ENCODE measurements at regions not wholly inside any gene's neighbourhood (a gene's known extent, or its start where the extent isn't known, plus 50 kb on each side); places are given as distances from the start of the nearest gene placed in this dataset.

DNA sequence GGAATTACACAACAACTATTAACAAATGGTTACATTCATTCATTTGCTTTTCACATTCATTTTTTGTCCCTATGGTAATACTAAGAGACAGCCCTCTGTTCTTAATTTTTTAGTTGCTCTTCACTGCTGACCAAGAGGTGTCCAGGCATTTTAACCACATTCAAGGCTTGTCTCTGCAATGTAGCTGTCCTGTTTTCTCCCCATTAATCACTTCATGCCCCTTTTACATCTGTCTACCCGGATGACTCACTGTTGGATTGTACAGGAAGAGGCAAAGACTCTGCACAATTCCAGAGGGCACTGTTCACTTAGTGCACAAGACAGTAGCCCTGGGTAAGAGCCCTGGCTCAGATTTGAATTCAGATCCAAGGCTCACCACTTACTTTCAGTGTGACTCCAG is 168.5 kb downstream of the NOC3L start:
- DNase-seq = no peak

DNA sequence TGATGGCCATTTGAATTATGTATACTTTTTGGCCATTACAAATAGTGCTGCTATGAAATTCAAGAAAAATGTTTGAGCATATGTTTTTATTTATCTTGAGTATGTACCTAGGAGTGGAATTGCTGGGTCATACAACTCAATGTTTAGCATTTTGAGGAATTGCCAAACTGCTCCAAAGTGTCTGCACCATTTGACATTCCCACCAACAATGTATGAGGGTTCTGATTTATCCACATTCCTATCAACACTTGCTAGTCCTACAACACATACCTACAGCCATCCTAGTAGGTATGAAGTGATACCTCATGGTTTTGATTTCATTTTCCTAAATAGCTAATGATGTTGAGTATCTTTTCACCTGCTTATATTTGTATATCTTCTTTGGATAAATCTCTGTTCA is 165.5 kb downstream of the NOC3L start:
- DNase-seq = no peak

DNA sequence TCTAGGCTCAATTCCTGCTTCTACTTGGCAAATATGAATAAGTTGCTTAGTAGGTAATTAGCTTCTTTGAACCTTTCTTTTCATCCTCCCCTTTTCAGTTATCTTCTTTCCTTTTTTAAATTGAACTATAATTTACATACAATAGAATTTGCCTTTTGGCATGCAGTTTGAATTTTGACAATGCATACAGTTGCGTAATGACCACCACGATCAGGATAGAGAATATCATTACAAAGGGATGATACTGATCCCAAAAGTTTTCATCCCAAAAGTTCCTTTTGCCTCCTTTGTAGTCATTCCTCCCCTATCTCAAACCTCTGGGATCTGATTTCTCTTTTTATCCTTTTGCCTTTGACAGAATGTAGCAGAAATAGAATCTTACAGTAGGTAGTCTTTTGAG is 164.4 kb downstream of the NOC3L start:
- no peak for DNase-seq

DNA sequence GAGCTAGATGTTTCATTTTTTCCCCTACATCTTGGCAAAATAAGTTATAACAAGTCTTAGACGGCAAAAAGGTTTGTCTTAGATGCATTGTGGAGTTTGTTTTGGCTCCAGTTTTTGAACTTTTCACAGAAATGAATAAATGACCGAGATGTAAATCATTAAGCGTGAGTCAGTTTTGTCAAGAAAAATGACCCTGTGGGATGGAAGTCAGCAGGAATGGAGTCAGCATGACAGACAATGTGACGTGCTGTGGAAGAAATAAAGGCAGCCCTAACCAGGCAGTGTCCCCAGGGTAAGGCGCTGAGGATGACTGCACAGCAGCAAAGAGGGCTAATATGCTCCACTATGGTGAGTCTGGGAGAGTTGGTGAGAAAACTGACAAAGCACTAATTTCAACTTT is 163.2 kb downstream of the NOC3L start:
- DNase-seq = no peak

DNA sequence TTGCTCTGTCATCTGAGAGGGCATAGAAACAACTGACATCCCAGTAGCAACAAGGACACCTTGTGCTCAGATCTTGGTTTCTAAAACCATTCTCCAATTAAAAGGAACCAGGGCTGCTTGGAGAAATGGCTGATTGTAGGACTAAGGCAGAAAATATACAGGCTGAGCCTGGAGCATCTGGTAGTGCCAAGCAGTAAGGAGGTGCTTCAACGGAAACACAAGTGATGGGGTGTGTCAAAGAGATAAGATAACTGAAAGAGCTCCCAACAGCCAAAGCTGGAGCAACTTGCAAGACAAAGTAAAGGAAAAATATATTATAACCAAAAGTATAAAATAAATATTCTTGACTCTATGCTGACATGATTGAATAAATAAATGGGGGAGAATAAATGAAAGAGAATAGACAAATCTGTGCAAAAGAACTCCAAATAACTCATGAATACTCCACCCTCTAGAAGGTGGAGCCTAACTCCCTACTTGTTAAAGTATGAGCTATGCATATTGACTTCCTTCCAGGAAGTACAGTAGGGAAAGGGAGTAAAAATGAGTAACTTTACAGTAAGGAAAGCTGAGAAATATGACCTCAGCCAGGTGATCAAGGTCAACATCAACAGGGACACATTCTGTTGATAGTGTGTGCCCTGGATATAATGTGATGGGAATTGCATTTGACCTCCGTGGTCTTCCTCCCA is 162.4 kb downstream of the NOC3L start:
- DNase-seq = no peak

DNA sequence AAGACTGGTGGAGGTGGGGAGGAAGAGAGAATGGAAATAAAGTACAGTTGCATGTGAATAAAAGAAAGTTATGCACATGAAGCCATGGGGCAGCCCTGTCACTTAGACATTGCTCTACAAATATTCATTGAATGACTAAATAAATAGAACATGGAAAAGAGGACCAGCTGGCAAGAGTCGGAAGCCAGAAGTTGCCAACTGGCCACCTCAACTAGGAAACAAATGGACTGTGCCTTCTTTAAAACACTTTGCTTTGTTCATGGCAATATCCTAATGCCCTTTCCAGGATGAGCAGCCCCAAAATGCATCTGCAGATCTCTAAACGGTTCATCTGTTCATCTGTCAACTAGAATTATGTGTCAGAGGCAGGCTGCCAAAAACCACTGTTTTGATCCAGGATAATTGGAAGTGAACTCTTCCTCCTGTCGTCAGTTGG is 157.3 kb downstream of the NOC3L start:
- no peak for DNase-seq

DNA sequence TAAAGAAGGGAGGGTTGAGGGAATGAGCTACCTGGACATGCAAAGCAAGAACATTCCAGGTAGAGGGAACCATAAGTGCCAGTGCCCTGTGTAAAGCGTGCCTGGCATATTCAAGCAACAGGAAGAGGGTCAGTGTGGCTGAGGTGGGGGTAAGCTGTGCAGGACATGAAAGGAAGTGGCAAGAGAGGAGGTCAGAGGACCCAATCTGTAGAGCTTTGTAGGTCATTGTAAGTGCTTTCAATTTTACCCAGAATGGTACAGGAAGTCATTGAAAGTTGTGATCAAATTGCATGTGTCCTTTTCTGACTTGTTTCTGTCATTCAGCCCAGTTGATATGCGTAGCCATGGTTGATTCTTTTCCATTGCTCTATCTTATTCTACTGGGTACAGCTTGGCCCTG is 156.6 kb downstream of the NOC3L start:
- no peak for DNase-seq

DNA sequence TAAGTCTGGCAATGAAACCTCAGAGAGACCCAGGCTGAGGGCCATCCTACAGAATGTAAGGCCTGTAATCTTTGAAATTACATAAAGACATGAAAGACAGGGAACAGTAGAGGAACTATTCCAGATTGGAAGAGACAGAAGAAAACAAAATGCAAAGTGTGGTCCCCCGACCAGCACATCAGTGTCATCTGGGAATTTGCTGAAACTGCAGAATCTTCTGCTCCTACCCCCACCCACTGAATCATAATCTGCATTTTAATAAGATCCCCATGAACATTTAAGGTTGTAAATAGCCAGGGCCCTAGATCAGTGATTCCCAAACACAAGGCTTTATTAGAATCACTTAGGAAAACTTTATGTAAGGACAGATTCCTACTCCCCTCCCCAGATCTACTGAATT is 154.4 kb downstream of the NOC3L start:
- no peak for DNase-seq

DNA sequence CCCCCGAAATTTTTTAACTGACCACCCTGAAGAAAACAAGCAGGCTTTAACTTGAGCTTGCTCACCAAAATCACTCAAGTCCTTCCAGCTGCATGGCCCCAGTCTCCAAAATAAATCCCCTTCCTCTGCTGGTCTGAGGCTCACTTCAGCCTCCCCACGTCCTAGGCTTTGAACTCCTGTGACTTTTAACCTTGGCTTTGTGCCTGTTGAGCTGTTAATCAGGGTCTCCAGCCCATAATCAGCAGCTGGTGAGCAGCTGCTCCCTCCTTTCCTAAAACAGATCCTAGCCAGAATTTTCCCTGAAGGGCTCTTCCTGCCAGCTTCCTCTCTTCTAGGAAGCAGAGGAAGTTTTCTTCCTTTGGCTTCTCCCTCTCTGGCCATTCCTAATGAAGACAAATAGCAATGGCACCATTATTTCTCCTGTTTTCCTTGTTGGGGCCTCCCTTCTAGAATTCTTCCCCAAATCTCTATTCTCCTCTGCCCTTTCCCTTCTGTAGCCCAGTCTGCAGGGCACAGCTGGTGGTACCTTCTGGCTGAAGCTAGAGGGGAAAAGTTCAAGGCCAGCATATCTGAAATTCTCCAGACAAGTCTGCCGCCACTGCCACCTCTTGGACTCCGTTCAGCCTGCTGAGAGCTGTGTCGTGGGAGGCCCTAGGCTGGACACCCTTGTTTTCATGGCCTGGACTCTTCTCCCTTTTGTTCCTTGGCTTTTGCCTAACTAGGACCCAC is 152.1 kb downstream of the NOC3L start:
- no peak for DNase-seq

DNA sequence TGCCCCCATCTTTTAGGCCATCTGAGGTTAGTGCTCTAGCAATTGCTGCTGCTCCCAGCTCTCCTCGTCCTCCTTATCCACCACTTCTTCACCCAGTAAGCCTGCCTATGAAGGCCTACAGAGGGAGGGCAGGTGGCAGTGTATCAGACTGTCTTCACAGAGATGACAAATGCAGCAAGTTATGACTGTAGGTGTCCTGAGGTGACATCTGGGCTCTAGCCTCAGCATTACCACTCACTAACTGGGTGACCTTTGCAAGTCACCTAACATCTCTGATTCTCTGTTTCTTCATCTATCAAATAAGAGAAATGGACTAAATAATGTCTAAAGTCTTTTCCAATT is 151.6 kb downstream of the NOC3L start:
- no peak for DNase-seq

DNA sequence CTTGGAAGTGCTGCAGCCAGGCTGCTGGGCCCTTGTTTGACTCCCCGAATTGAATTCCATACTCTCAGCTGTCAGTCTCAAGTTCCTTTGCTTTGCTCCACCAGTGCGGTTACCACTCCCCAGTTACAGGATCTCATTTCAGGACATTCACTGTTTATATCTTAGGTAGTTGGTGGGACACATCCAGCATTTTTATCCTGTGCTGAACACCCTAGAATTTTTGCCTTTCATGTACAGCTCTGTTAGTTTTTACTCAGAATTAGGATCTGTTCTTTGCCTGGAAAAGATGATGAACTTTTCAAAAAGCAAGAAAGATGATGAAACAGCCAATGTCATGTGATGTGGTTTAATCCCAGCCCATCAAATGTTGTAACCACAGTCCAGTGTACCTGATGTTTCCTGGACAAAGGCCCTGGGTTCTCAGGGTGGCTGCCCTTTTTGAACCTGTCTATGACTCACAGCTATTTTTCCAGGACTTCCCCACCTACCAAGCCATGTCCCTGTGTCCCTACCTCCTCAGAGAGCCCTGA is 149.7 kb downstream of the NOC3L start:
- DNase-seq = no peak

DNA sequence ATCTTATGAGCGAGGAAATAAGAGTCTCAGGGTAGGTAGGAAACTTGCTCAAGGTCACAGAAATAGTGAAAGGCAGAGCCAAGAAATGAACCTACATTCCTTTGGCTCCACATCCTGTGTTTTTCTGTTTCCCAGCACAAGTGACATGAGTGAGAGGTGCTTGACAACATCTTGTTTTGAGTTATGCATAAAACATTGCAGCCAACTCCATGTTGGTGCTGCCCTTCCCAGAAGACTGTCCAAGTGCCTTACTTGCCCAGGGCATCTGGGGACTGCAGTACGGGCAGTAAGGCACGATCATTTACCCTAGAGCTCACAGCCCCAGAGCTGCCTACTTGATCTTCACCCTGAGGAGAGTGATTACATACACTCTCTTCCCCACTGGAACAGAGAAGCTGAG is 148.8 kb downstream of the NOC3L start:
- DNase-seq = no peak

DNA sequence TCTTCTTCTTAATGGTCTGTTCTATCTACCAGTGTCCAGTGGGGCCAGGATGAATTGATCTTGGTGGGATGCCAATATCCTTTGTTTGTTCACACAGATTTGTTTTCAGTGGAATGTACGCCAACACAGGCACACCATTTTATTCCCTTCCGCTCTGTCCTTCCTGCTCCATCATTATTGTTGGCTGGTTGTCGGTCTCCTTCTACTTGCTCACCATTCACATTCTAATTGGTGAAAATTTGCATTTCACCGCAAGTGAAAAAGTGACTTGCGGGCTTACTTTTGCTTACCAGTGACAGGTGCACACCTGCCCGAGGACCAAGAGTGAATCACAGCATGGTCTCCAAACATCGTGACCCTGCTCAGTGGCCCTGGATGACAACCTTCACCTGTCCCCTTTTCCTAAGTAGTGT is 148.3 kb downstream of the NOC3L start:
- DNase-seq = no peak

DNA sequence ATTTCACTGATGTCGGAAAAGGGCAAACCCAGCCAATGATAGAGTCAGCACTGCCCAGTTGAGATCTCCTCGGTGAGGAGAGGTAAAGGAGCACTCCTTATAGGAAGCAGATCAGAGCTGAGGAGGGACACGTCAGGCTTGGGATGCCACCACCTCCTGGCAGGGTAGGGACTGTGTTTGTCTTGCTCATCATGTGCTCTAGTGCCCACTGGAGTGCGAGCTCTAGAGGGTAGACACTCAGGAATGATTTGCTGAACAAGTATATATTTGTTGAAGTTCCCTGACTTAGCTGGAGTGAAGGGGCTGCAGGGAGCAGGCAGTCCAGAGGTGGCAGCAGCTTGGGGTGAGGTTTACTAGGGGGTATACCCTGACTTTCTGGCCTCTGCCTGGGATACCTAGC is 146.5 kb downstream of the NOC3L start:
- no peak for DNase-seq

DNA sequence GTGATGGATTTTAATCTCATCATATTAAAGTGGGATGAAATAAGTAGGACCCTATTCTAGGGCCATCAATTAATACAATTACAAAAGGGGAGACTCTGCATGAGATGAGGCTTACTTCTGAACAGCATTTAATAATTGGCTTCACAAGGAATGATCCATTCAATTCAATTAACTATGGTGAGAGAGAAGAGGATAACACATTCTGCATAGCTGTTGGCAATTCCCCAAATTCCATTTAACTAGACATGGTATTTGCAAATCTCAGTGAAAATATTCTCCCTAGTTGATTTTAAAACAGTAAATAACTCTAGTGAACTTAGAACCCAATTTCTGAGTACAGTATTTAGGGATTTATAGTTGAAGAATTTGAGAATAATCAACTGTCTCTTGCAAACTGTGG is 145.3 kb downstream of the NOC3L start:
- DNase-seq = no peak

DNA sequence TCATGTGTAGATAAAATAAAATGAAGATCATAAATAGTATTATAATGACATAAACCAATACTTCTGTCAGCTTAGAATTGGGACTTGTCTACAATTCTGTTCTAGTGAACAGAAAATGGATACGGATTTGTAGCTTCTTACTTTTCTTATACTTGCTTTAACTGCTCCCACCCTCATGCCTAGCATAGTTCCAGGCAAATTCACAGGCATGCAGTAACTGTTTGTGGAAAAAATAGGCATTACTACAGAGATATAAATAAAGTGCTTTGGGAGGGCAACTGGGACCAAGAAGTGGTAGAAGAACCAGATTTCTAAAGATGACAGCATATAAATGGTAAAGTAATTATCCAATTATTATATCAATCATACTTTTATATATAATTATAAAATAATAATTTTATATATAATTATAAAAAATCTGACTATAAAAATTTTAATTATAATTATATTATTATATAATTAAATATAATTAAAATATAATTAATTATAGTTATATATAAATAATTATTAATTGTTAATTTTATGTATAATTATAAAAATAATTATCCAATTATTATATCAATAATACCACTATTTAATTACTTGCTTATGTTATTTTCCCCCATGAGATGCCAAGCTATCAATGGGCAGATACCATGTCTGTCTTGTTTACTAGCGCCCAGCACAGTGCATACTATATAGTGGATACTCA is 144.1 kb downstream of the NOC3L start:
- no peak for DNase-seq

DNA sequence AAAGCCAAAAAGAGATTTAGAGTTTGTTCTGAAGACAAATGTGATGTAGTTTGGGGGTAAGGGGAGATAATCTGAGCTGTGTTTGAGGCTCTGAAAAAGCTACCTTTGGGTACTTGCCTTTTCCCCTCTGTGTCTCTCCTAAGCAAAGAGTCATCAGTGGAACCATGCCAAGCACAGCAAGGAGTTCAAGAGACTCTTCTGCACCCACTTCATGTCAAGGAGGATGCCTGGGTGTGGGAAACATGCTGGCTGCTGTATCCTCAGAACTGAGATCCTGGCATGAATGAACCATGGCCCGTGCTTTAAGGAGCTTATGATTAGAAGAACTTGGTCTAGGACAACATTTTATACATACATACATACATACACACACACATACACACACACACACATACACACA is 142.9 kb downstream of the NOC3L start:
- no peak for DNase-seq

DNA sequence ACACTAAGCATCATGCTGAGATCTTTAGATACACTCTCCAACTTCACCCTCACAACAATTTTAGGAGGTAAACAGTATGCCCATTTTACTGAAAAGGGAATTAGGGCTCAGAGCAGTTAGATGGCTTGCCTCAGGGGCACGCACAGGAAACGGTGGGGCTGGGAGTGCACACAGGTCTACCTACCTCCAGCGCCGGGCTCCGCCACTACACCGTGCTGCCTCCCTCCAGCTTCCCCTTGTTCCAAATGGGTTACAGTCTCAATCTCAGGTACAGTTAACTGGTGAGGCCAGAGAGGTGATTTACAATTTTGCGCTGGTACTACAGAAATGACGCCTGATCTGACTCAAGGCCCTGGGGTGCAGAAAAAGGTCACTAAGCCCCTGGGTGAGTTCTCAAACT is 142.0 kb downstream of the NOC3L start:
- DNase-seq = no peak

DNA sequence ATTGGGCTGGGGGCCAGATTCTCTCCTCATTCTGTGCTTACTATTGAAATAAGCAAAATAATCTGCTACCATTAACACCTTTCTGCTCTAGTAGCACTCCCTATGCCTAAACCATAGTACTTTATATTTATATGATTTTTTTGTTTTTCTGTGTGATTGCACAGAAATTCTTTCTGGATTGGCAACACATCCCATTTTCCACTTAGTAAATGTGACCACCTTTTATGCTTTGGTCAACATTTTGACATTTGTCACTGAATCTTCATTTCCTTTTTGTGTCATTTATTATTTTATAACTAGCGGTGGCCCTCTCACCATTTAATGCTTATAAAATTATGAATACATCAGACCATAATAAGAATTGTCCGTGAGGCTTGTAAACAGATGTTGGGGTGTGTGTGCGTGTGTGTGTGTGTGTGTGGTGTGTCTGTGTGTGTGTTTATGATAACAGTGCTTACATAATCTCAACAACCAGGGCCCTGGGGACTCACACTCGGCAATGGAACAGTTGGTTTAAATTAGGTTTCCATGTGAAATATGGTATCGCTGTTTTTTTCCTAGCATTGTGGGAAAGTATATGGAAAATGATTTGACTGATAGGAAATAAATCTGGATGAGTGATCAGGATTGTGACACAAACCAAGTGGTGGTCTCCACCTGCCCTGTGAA is 138.9 kb downstream of the NOC3L start:
- DNase-seq = no peak

DNA sequence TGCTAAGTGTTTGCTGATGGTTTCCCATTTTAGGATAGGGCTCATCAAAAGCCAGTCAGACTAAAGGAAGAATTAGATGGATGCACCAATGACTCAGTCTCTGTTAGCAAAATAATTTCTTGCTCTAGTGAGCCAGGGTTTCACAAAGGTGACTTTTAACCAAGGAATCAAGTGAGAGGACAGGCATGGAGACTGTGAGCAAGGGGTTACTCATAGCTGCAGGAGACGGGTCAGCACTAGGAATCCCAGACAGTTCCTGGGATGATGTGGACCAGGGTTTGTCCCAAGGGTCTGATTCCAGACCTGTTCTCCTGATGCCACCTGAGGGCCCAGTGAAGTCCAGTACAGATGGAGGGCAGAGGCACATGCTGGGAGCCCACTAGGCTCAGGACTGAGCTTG is 138.1 kb downstream of the NOC3L start:
- DNase-seq = no peak

DNA sequence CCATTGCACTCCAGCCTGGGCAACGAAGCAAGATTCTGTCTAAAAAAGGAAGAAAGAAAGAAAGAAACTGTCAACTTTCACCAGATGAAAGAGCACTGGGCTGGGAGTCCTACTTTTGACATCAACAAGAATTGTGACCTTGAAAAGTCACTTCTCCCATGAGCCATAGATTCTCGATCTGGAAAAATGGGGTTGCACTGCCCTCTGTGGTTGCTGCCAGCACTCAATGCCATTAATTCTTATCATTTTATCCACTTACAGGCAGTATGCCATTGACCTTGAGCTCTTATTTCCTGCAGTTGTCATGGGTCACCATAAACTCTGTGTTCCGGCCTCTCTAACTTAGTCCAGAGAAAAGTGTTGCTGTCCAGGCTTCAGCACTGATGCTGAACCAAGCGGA is 137.2 kb downstream of the NOC3L start:
- no peak for DNase-seq

DNA sequence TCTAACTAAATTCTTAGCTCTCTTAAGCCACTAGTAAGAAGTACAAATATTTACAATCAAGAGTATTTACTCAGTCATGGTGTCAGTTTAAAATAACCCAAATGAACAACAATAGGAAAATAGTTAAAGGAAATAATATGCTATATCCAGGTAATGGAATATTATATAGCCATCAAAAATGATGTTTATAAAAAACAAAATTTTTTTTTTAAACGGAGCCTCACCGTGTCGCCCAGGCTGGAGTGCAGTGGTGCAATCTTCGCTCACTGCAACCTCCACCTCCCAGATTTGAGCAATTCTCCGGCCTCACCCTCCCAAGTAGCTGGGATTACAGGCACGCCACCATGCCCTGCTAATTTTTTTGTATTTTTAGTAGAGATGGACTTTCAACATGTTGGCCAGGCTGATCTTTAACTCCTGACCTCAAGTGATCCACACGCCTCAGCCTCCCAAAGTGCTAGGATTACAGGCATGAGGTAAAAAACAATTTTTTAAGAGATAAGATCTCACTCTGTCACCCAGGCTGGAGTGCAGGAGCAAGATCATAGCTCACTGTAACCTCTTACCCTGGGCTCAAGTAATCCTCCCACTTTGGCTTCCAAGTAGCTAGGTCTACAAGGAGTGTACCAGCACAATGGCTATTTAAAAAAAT is 132.5 kb downstream of the NOC3L start:
- DNase-seq = no peak
